CD4-positive, alpha-beta memory T cell (primary cell): ENCODE measurements at regions not wholly inside any gene's neighbourhood (a gene's known extent, or its start where the extent isn't known, plus 50 kb on each side); places are given as distances from the start of the nearest gene placed in this dataset.

Source experiments
- CTCF ChIA-PET: fragments of 350-600 bp; sonication (Branson Sonifier 250); formaldehyde crosslinking; loops from one replicate; lab custom pipeline; 2021; ENCODE audit warnings: inconsistent platforms; ENCODE audit not compliant: partially characterized antibody; lab: Charles Lee
- POLR2A ChIA-PET: fragments of 350-600 bp; sonication (Branson Sonifier 250); formaldehyde crosslinking; loops from one replicate; lab custom pipeline; 2021; ENCODE audit not compliant: partially characterized antibody; lab: Charles Lee
- DNase-seq, 5 donors: peaks; one replicate each; pipeline versions ENCODE4 v3.0.0 to v3.0.0-alpha.2; 2020 to 2022; ENCODE audit warnings: mixed read lengths in 1 of 5
- H3K27ac ChIP-seq: one replicate; pipeline ENCODE4 v1.7.0; 2013; ENCODE audit warnings: low read depth, low read length
- H3K27me3 ChIP-seq: 2 replicates; pipeline ENCODE4 v1.7.0; 2013; ENCODE audit warnings: mild to moderate bottlenecking, low read length, moderate library complexity; ENCODE audit not compliant: insufficient read depth
- H3K36me3 ChIP-seq: 2 replicates; pipeline ENCODE4 v1.7.0; 2013; ENCODE audit warnings: mild to moderate bottlenecking, low read length, moderate library complexity; ENCODE audit not compliant: insufficient read depth
- H3K4me1 ChIP-seq: 2 replicates; pipeline ENCODE4 v1.7.0; 2013; ENCODE audit warnings: mild to moderate bottlenecking, low read length, moderate library complexity; ENCODE audit not compliant: insufficient read depth
- H3K4me3 ChIP-seq, 2 donors: one replicate each; pipeline ENCODE4 v1.7.0; 2013; ENCODE audit warnings: low read length in 2 of 2, mild to moderate bottlenecking in 1 of 2
- H3K9me3 ChIP-seq, 2 donors: one replicate each; pipeline ENCODE4 v1.7.0; 2013; ENCODE audit warnings: low read length in 2 of 2, control low read depth in 1 of 2; ENCODE audit not compliant: control insufficient read depth in 1 of 2
- H3K27ac Mint-ChIP-seq, 7 donors: one replicate each; pipeline ENCODE4 v1.8.0; 2020 to 2021; ENCODE audit warnings: mixed read lengths in 7 of 7, mild to moderate bottlenecking in 6 of 7, inconsistent platforms in 3 of 7, moderate library complexity in 3 of 7
- H3K27me3 Mint-ChIP-seq, 2 donors: one replicate each; pipeline ENCODE4 v1.8.0; 2020 to 2021; ENCODE audit warnings: mixed read lengths in 2 of 2
- H3K36me3 Mint-ChIP-seq, 2 donors: one replicate each; pipeline ENCODE4 v1.8.0; 2020 to 2021; ENCODE audit warnings: mixed read lengths in 2 of 2, inconsistent platforms in 1 of 2, mild to moderate bottlenecking in 1 of 2
- H3K4me1 Mint-ChIP-seq, 4 donors: one replicate each; pipeline ENCODE4 v1.8.0; 2020 to 2021; ENCODE audit warnings: mixed read lengths in 4 of 4, mild to moderate bottlenecking in 1 of 4
- H3K4me3 Mint-ChIP-seq, 8 donors: one replicate each; pipeline ENCODE4 v1.8.0; 2020 to 2021; ENCODE audit warnings: mixed read lengths in 8 of 8, mild to moderate bottlenecking in 7 of 8, moderate library complexity in 6 of 8, inconsistent platforms in 3 of 8
- H3K9me3 Mint-ChIP-seq, 8 donors: one replicate each; pipeline ENCODE4 v1.8.0; 2020 to 2021; ENCODE audit warnings: mixed read lengths in 8 of 8, mild to moderate bottlenecking in 5 of 8, inconsistent platforms in 3 of 8, moderate library complexity in 1 of 8
- intact Hi-C: fragments of 100-400 bp; cut with micrococcal nuclease; formaldehyde crosslinking; loops from one replicate; pipeline ENCODE4 v1.15.1; 2023

DNA sequence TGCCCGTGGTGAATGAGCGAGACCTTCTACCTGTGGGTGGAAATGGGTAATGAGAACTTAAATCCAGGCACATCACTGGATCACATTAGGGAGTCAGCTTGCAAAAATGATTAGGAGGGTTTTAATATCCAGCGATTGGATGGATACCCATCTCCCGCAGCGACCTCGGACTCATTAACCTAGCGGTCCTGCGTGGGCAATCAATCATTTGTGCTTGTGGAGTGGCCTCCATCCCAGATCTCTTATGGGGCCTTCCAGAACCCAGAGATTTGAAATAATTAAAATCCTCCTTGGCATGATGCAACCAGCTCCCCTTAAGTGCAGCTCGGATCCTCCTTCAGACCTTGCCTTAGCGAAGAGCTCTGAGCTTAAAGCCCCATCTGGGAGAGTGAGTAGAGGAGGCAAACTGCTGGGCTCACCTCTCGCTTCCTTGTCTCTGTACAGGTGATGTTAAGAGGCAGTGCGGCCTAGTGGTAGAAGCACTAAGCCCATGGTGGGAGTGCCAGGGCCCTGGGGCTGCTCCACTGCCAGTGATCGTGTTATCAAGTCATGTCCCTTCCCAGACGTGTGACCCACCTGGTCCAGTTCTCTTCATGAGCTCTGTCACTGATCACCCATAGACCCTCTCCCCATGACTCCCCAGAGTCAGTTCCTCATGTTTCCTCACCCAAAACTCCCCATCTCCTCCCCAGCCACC lies 285.2 kb upstream of the TLE3 start:
- no peak overlapping the region for H3K27ac Mint-ChIP-seq
- no peaks in the 10 kb centered on the region for H3K4me1 ChIP-seq
- H3K36me3 ChIP-seq, result no peaks in the 10 kb centered on the region
- intact Hi-C loops, result no loop called here
- no peaks in the 10 kb centered on the region for H3K9me3 ChIP-seq
- no peak overlapping the region for H3K4me3 Mint-ChIP-seq
- no peak overlapping the region for H3K4me3 ChIP-seq
- no peaks in the 10 kb centered on the region for H3K27me3 Mint-ChIP-seq
- peaks cover 0 to 9% (median 0%) of the 10 kb centered on the region in 8 donors for H3K9me3 Mint-ChIP-seq
- H3K27me3 ChIP-seq, result no peaks in the 10 kb centered on the region
- CTCF ChIA-PET, result no interaction called here
- H3K36me3 Mint-ChIP-seq, result no peaks in the 10 kb centered on the region
- no peaks in the 10 kb centered on the region for H3K4me1 Mint-ChIP-seq
- POLR2A ChIA-PET, result no interaction called here
- no peak overlapping the region for H3K27ac ChIP-seq
- no peak for DNase-seq

DNA sequence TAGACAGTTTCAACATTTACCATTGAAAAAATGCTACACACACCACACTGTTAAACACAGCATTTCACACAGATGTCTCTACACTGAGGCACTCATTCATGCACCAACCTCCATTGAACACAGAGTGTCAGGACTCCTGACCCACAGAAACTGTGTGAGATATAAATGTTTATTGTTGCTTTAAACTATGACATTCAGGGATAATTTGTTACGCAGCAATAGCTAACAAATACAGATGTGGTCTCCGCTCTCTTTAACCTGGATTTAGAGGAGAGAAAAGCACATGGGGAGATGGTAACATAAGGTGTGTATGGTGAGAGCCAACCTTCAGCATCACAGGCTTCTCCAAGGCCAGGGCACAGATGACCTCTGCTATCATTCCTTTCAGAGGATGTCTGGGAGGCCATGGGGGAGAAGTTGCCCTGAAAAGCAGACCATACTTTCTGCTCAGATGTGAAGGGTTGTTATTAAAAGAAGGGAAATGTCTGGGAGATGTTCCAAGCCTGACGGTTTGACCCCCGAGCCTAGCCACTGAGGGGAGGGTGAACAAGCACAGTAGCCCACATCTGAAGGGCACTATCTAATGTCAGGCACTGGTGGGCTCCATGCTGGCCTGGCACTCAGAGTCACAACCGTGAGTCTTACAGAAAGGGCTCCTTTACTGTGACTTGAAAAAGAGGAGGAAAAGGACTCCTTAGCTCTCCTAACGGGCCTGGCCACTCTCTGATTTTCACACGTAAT lies 284.5 kb upstream of the TLE3 start:
- H3K4me1 Mint-ChIP-seq, result no peaks in the 10 kb centered on the region
- H3K4me3 Mint-ChIP-seq, result no peak overlapping the region
- CTCF ChIA-PET, result no interaction called here
- H3K27ac ChIP-seq, result no peak overlapping the region
- H3K9me3 ChIP-seq, result no peaks in the 10 kb centered on the region
- intact Hi-C loops, result no loop called here
- no peak overlapping the region for H3K4me3 ChIP-seq
- DNase-seq, result no peak
- no peaks in the 10 kb centered on the region for H3K27me3 ChIP-seq
- no peaks in the 10 kb centered on the region for H3K27me3 Mint-ChIP-seq
- no peaks in the 10 kb centered on the region for H3K36me3 ChIP-seq
- peaks cover 0 to 9% (median 0%) of the 10 kb centered on the region in 8 donors for H3K9me3 Mint-ChIP-seq
- POLR2A ChIA-PET, result no interaction called here
- no peaks in the 10 kb centered on the region for H3K36me3 Mint-ChIP-seq
- H3K4me1 ChIP-seq, result no peaks in the 10 kb centered on the region
- H3K27ac Mint-ChIP-seq, result no peak overlapping the region

GRCh38 chr15:70379938-70380883 lies 282.5 kb upstream of the TLE3 start:
- CTCF ChIA-PET, result no interaction called here
- Histone ChIP-seq H3K4me1 (no peaks in the 10 kb centered on the region), H3K27me3 (no peaks in the 10 kb centered on the region), H3K9me3 (no peaks in the 10 kb centered on the region), H3K27ac (no peak overlapping the region), H3K4me3 (no peak overlapping the region), H3K36me3 (no peaks in the 10 kb centered on the region)
- no peak for DNase-seq
- no peak overlapping the region for H3K4me3 Mint-ChIP-seq
- H3K36me3 Mint-ChIP-seq, result no peaks in the 10 kb centered on the region
- POLR2A ChIA-PET, result no interaction called here
- H3K9me3 Mint-ChIP-seq, result peaks cover 0 to 9% (median 0%) of the 10 kb centered on the region in 8 donors
- H3K4me1 Mint-ChIP-seq, result no peaks in the 10 kb centered on the region
- intact Hi-C loops, result no loop called here
- peaks cover 0 to 6% of the 10 kb centered on the region in 2 donors for H3K27me3 Mint-ChIP-seq
- no peak overlapping the region for H3K27ac Mint-ChIP-seq

DNA sequence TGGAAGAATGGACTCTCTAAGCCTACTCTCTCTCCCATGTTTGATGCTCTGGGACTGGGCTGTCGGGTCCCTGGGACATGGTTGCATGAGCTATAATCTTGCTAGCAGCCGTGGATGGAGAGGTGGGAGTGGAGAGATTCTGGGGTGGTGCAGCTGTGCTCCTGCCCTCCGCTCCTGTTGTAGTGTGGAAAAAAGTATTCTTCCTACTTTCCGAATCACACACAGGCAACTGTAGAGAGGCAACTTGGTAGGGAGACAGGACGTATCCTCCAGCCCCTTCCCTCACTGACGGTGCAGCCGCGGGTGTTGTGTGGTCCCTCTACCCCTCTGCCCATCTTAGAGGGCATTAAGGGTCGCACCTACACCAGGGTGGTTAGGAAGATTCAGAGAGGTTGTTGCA lies 281.4 kb upstream of the TLE3 start:
- Histone ChIP-seq H3K9me3 (no peaks in the 10 kb centered on the region), H3K4me1 (no peaks in the 10 kb centered on the region), H3K4me3 (no peak overlapping the region), H3K27me3 (no peaks in the 10 kb centered on the region), H3K36me3 (no peaks in the 10 kb centered on the region), H3K27ac (no peak overlapping the region)
- no peaks in the 10 kb centered on the region for H3K4me1 Mint-ChIP-seq
- H3K9me3 Mint-ChIP-seq, result peaks cover 0 to 9% (median 0%) of the 10 kb centered on the region in 8 donors
- H3K27me3 Mint-ChIP-seq, result peaks cover 0 to 9% of the 10 kb centered on the region in 2 donors
- H3K36me3 Mint-ChIP-seq, result no peaks in the 10 kb centered on the region
- CTCF ChIA-PET, result no interaction called here
- H3K4me3 Mint-ChIP-seq, result no peak overlapping the region
- no peak for DNase-seq
- H3K27ac Mint-ChIP-seq, result no peak overlapping the region
- intact Hi-C loops, result no loop called here
- POLR2A ChIA-PET, result no interaction called here

GRCh38 chr15:70378126-70379031 lies 280.7 kb upstream of the TLE3 start:
- Mint-ChIP-seq H3K36me3 (no peaks in the 10 kb centered on the region), H3K27ac (no peak overlapping the region), H3K27me3 (peaks cover 0 to 12% of the 10 kb centered on the region in 2 donors), H3K4me3 (no peak overlapping the region), H3K9me3 (peaks cover 0 to 9% (median 0%) of the 10 kb centered on the region in 8 donors), H3K4me1 (no peaks in the 10 kb centered on the region)
- POLR2A ChIA-PET, result no interaction called here
- no peaks in the 10 kb centered on the region for H3K9me3 ChIP-seq
- H3K27ac ChIP-seq, result no peak overlapping the region
- H3K4me1 ChIP-seq, result no peaks in the 10 kb centered on the region
- CTCF ChIA-PET, result no interaction called here
- no peaks in the 10 kb centered on the region for H3K36me3 ChIP-seq
- no peaks in the 10 kb centered on the region for H3K27me3 ChIP-seq
- no peak overlapping the region for H3K4me3 ChIP-seq
- intact Hi-C loops, result no loop called here
- DNase-seq, result no peak

DNA sequence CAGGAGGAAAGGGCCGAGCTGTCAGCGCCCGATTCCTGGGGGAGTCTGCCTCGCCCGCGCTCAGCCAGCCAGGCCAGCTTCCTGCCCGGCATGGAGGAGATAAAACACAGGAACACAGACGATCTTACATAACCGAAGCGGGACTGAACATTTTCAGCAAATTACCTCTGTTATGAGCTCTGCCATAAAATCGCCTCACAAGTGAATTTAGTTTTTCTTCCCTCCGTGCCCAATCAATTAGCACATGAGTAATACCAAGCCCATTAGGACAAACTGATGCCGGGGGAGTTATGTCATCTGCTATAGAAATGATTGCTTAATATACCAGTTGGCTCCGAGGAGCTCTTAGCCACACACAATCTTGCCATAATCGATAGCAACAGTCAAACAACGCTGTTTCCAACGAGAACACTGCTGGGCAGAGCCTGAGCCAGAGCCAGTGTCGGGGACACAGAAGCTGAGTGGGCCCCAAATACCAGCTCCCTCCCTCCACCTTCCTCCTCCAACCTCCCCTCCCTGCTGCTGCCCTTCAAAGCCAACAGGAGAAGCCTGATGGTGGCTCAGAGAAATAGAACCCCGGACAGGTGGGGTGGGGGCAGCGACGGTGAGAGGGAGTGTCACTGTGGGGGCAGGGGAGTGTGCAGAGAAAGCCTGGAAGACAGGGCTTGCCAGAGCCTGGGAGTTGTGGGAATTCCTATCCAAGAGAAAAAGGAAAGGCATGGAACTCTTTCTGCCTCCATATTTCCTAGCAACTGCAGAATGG lies 279.4 kb upstream of the TLE3 start:
- ChIA-PET CTCF (interaction anchor here (0.6 kb wide), 1 partner anchor 33 kb away, joined by 3 read pairs; no protein-coding TSS in a partner anchor), POLR2A (interaction anchor here (0.6 kb wide), 1 partner anchor 35 kb away, joined by 3 read pairs; no protein-coding TSS in a partner anchor)
- H3K9me3 Mint-ChIP-seq, result peaks cover 0 to 7% (median under 1%) of the 10 kb centered on the region in 8 donors
- peaks cover 0 to 14% of the 10 kb centered on the region in 2 donors for H3K27me3 Mint-ChIP-seq
- Histone ChIP-seq H3K36me3 (no peaks in the 10 kb centered on the region), H3K4me1 (no peaks in the 10 kb centered on the region), H3K4me3 (no peak overlapping the region), H3K27me3 (no peaks in the 10 kb centered on the region), H3K9me3 (no peaks in the 10 kb centered on the region), H3K27ac (no peak overlapping the region)
- H3K4me3 Mint-ChIP-seq, result no peak overlapping the region
- no peak for DNase-seq
- intact Hi-C loops, result no loop called here
- H3K4me1 Mint-ChIP-seq, result no peaks in the 10 kb centered on the region
- H3K36me3 Mint-ChIP-seq, result no peaks in the 10 kb centered on the region
- no peak overlapping the region for H3K27ac Mint-ChIP-seq
